SH-SY5Y (cell line): ENCODE measurements at regions not wholly inside any gene's neighbourhood (a gene's known extent, or its start where the extent isn't known, plus 50 kb on each side); places are given as distances from the start of the nearest gene placed in this dataset.

Experiments used
- GATA2 ChIP-seq: IDR thresholded peaks from 2 replicates; pipeline ENCODE4 v1.6.1; 2011; ENCODE audit warnings: mild to moderate bottlenecking, low read depth, low read length
- GATA3 ChIP-seq: IDR thresholded peaks from 2 replicates; pipeline ENCODE4 v1.6.1; 2011; ENCODE audit warnings: low read depth, mild to moderate bottlenecking, low read length, moderate library complexity

DNA sequence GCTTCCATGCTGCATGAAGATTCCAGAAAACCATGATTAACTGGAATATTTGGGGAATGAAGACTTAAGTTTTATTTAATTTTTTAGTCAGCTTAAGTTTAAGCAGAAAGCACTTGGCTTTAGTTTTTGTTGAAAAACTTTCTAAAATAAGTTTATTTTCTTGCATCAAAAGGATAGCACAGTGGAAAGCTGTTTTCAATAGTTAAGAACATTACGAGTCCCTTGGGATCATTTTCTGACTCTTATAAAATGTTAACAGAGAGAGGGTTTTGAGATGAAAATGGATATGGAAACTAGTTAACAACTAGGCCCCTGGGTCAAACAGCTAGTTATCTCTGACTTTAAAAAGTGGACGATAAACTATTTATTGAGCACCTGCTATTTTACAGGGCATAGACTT is 181.9 kb upstream of the SLC38A2 start:
- TF ChIP-seq GATA2, result no peak
- TF ChIP-seq GATA3, result no peak
